GM21381 (cell line): ENCODE measurements at regions not wholly inside any gene's neighbourhood (a gene's known extent, or its start where the extent isn't known, plus 50 kb on each side); places are given as distances from the start of the nearest gene placed in this dataset.
"Not testable (repeated sequence)": the region's sequence is repeated elsewhere in the genome, so short reads cannot be mapped to it uniquely, and the experiment has no call there.

ENCODE experiments used
- ATAC-seq: cut with Tn5 transposase; IDR thresholded peaks from one replicate; pipeline ENCODE4 v1.9.1; 2021; ENCODE audit warnings: mild to moderate bottlenecking, moderate library complexity; ENCODE audit not compliant: unreplicated experiment

- ATAC-seq = no peak
Observed at GRCh38 chrX:40258909-40259308, 161.2 kb upstream of the BCOR start.

DNA sequence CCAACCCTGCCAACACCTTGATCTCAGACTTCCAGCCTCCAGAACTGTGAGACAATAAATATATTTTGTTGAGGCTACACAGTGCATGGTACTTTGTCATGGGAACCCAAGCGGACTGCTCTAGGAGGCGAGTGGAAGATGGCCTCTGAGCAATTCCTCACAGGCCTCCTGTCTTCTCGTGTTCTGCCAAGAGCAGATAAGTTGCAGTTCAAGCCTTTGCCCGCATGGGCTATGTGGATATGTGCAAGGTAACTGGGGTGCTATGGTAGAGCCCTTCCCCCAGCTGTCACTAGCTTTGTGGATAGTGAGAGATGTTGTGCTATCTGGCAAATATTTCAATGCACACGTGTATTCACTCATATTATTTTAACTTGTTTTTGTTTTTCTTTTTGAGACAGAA lies 156.0 kb upstream of the BCOR start:
- no peak for ATAC-seq

DNA sequence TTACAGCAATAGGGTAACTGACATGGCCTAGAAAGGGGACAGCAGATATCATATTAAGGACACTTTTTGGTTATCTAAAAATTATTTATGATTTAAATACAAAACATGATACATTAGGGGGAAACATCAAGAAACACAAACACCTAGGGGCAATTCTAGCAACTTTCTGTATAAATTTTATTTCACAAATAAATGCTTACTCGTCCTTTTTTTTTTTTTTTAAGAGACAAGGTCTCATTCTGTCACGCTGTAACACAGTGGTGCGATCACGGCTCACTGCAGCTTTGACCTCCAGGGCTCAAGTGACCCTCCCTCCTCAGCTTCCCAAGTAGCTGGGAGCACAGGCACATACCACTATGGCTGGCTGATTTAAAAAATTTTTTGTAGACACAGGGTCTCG lies 151.8 kb upstream of the BCOR start:
- no peak for ATAC-seq

GRCh38 chrX:40248822-40249221 lies 151.1 kb upstream of the BCOR start:
- no peak for ATAC-seq

DNA sequence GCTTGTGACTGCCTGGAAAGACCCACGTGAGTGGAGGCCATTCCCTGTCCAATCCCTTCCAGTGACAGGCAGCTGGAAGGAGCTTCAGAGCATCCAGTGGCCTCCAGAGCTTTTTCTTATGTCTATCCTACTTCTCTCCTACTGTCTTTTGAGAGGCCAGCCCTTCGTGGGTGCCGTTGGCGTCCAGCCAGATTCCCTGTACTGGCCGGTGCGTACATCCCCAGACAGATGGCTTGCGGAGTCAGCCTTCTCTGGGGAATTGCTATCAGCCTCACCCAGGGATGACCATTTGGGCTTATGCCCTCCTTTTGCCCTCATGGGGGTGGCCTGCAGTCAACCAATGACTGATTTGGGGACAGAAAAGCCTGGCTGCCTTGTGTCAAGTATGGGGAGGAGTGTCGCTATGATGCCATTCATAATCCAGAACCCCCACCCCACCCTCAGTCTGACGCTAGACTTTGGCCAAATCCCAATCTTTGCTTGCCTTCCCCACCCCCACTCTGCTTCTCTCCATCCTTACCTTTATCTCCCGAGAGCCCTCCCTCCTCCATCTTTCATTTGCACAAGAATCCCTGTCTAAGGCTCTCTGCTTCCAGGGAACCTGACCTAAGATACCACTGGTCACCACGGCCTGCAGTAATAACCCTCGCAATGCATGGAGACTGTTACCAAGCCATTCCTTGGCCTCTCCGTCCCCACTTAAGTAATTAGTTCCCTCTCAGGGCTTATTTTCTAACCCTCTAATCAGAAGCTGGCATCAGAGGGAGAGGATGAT lies 150.3 kb upstream of the BCOR start:
- ATAC-seq = no peak

DNA sequence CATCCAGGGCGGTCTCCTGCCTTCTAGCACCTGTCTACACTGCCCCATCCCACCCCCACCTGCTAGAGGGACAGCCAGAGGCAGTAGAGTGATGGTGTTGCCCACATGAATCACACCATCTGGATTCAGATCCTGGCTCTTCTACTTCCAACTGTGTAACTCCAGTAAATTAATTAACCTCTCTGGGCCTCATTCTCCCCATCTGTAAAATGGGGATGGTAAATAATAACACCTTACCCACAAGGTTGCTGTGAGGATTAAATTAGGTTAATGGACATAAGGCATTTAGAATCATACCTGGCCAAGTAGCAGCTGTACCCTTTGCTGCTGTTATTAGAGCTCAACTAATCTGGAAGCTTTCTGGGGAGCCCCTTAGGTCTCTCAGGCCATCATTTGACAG lies 149.6 kb upstream of the BCOR start:
- ATAC-seq = no peak

- ATAC-seq = no peak
Observed at GRCh38 chrX:40245488-40246071, 147.8 kb upstream of the BCOR start.

GRCh38 chrX:40244980-40245379 lies 147.2 kb upstream of the BCOR start:
- no peak for ATAC-seq

DNA sequence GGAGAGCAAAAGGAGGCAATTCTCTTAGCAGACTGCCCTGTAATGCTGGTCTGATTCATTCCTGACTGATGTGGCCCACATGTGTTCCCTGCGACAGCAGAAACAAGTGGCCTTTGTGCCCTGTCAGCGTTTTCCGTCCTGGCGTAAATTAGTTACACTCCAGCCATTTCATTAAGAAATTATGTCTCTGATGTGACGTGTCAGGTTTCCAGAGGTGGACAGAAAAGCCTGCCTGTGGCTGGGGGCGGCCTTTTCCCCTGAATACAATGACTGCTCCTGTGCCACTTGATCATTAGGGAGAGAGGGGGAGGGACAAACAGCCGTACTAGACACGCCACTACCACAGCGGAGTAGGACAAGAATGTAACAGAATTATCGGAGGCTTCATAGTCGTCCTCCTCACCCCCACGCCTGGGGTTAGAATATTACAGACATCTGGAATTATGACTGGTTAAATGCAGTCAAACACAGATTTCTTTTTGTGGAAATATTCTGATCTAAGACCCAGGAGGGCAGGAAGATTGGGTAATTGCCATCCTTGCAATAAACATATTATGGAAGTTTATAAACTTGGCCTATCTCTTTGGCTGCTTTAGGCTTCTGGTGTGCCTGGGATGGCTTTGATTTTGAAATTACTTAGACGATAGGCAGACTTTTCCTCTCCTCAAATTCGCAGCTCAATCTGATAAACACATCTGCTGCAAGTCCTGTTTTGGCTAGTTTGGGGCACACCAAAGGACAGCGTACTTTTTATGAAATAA lies 146.2 kb upstream of the BCOR start:
- ATAC-seq = no peak

DNA sequence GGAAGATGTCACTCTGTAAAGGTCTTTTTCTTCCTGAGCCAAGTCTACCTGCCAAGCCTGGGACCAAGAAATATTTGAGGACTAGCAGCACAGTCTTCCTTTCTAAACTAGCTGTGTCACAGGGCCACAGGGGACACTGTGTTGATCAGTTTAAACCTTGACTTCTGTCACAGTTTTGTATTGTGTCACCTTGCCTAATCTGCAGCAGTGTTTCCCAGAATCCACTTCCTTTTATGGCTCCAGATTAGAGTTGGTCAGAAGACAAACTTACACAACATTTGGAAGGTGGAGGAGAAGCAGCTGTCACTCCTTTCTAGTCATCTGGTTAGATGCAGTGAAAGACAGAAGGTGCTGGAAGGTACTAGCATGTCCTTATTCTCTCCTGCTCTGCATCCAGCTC lies 143.1 kb upstream of the BCOR start:
- ATAC-seq = no peak

DNA sequence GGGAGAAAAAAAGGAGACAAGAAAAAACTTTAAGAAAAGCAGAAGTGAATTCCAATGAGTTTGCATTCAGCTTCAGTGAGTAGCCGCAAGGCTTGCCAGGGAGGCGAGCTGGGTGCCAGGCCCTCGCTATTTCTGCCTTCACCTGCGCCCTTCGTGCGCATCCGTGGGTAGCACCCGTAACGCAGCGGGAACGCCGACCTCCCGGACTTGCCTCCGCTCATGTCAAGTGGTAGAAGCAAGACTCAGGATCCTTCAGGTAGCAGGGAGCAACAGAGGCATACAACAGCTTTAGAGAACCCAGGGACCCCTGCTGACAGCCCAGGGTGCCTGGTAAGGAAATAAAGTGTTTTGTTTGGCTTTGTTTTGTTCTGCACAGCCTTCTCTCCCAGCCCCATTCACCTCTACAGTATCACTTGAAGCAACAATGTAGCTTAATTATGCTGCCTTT lies 140.0 kb upstream of the BCOR start:
- ATAC-seq = no peak

- ATAC-seq = no peak
Observed at GRCh38 chrX:40230646-40231045, 132.9 kb upstream of the BCOR start.

- ATAC-seq = no peak
Observed at GRCh38 chrX:40227125-40227524, 129.4 kb upstream of the BCOR start.

DNA sequence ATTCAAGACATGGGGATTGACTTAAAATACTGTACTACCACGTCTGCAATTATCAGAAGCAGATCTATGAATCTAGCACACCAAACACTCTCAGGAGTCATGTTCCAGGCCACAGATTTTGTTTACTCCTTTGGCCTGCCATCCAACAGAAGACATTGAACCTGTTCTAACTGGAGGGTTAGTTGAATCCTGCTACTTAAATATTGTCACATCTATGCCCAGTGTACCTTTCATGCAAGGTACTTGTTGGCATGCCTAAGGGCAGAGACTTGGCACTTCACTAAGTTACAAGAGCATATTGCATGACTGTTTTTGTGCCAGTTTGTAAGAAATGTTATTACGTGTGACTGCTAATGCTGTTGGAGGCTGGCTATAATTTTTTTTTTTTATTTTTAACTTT lies 126.9 kb upstream of the BCOR start:
- no peak for ATAC-seq

DNA sequence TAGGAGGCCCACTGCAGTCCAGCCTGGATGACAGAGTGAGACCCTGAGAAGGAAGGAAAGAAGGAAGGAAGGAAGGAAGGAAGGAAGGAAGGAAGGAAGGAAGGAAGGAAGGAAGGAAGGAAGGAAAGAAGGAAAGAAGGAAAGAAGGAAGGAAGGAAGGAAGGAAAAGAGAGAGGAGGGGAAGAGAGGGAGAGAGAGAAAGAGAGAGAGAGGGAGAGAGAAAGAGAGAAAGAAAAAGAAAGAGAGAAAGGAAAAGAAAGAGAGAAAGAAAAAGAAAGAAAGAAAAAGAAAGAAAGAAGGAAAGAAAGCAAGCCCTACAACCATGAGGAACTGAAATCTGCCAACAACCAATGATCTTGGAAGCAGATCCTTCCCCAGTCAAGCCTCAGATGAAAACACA lies 124.9 kb upstream of the BCOR start:
- ATAC-seq = not testable (repeated sequence)

- no peak for ATAC-seq
Observed at GRCh38 chrX:40213092-40213491, 115.3 kb upstream of the BCOR start.

- no peak for ATAC-seq
Observed at GRCh38 chrX:40209951-40210617, 112.3 kb upstream of the BCOR start.

DNA sequence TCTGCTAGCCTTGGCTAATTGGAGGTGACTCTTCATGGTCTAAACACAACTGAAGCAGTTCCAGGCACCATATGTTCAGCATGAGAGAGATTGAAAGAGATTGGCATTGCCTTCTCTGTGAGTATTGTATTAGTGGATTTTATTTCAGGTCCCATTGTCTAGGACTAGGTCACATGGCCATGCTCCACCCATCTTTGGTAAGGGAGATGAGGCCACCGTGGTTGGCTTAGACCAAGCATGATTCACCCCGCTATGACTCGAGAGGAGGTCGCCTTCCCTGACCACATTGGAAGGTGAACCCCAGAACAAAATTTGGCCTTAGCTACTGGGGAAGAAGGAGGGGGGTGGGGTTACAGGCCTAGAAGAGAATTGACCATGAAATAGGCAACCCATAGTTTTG lies 109.9 kb upstream of the BCOR start:
- no peak for ATAC-seq

DNA sequence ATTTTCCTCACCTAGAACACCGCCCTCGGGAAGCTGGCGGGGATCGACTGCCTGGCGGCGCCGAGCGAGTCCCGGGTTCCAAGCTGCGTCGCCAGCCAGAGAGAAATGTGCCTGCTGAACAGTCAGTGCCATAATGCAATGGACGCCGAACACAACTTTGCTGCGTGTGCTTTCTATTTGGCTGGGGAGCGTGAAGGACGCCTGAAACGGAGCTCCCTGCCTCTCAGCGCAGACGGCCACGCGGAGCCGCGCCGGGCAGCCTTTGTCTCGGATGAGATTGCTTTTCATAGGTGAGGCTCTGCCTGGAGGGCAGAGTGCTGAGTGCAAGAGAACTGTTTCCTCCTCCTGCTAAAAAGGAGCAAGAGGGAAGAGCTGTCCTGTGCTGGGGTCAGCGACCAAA lies 107.7 kb upstream of the BCOR start:
- no peak for ATAC-seq

DNA sequence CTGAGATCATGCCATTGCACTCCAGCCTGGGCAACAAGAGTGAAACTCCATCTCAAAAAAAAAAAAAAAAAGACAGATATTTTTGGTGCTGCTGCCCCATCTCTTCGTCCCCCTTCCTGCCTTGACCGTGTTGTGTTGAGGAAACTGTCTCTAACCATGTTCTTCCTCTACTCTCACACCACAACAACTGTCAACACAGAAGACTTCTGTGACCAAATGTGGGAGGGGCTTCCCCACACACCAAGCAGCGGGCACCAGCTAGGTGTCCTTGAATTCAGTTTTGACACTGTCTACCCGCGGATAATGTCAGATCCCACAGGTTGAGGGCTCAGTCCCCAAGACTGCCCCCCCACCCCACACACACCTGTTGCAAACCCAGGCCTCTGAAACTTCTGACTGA lies 104.7 kb upstream of the BCOR start:
- no peak for ATAC-seq

GRCh38 chrX:40201329-40201885 lies 103.6 kb upstream of the BCOR start:
- ATAC-seq = peak; percentile 81
